SK-N-SH (cell line): ENCODE measurements at regions not wholly inside any gene's neighbourhood (a gene's known extent, or its start where the extent isn't known, plus 50 kb on each side); places are given as distances from the start of the nearest gene placed in this dataset.

Source experiments
- CTCF ChIA-PET: fragments of 300-600, 350-600 bp; formaldehyde crosslinking; extraction: SDS; loops from one replicate; lab custom pipeline; 2021; lab: Yijun Ruan, JAX
- POLR2A ChIA-PET: fragments of 350-600 bp; sonication (Branson Sonifier 250); formaldehyde crosslinking; extraction: SDS; loops from one replicate; lab custom pipeline; 2020; ENCODE audit warnings: antibody characterized with exemption, inconsistent platforms; lab: Yijun Ruan, JAX
- DNase-seq: peaks from one replicate; pipeline ENCODE4 v3.0.0; 2012
- H2AFZ ChIP-seq: fragments of 200-600 bp; sonication (generic); 2 replicates; pipeline ENCODE4 v1.8.1; 2016; ENCODE audit warnings: antibody characterized with exemption, mild to moderate bottlenecking, low read depth
- H3F3A ChIP-seq: fragments of 200-600 bp; sonication (generic); replicated peaks from 2 replicates; pipeline ENCODE3; 2016; ENCODE audit warnings: antibody characterized with exemption, mild to moderate bottlenecking; ENCODE audit not compliant: insufficient read depth
- H3K27ac ChIP-seq, 2 experiments: fragments of 200-500 bp in 1 of 2; fragments of 200-600 bp in 1 of 2; sonication (Bioruptor generic) in 1 of 2; sonication (generic), shearing (Covaris generic) in 1 of 2; 2 replicates each; pipeline versions ENCODE4 v1.5.1 to v1.6.1; 2014 to 2016; ENCODE audit warnings: low read depth in 2 of 2, inconsistent platforms in 1 of 2, low read length in 1 of 2, mild to moderate bottlenecking in 1 of 2, mixed read lengths in 1 of 2
- H3K27me3 ChIP-seq: fragments of 200-600 bp; sonication (generic), shearing (Covaris generic); 2 replicates; pipeline ENCODE4 v1.6.1; 2016; ENCODE audit warnings: mixed run types; ENCODE audit not compliant: insufficient read depth
- H3K36me3 ChIP-seq, 2 experiments: fragments of 200-500 bp in 1 of 2; fragments of 200-600 bp in 1 of 2; sonication (Bioruptor generic) in 1 of 2; sonication (generic) in 1 of 2; replicated peaks in 1 of 2; 2 replicates each; pipeline versions ENCODE3 to v1.5.1; 2014 to 2016; ENCODE audit warnings: low read length in 1 of 2, mild to moderate bottlenecking in 1 of 2; ENCODE audit not compliant: insufficient read depth in 2 of 2, control insufficient read depth in 1 of 2
- H3K4me1 ChIP-seq, 2 experiments: fragments of 200-500 bp in 1 of 2; fragments of 200-600 bp in 1 of 2; sonication (Bioruptor generic) in 1 of 2; sonication (generic), shearing (Covaris generic) in 1 of 2; 2 replicates each; pipeline versions ENCODE4 v1.5.1 to v1.6.1; 2014 to 2016; ENCODE audit warnings: low read depth in 1 of 2, low read length in 1 of 2, mixed run types in 1 of 2; ENCODE audit not compliant: insufficient read depth in 2 of 2, control insufficient read depth in 1 of 2
- H3K4me2 ChIP-seq: fragments of 200-600 bp; sonication (generic), shearing (Covaris generic); 2 replicates; pipeline ENCODE4 v1.6.1; 2017; ENCODE audit warnings: mixed run types
- H3K4me3 ChIP-seq, 2 experiments: fragments of 200-500 bp in 1 of 2; fragments of 200-600 bp in 1 of 2; sonication (Bioruptor generic) in 1 of 2; sonication (generic), shearing (Covaris generic) in 1 of 2; 2 replicates each; pipeline versions ENCODE4 v1.5.1 to v1.8.1; 2014 to 2016; ENCODE audit warnings: low read depth in 2 of 2, inconsistent platforms in 1 of 2, low read length in 1 of 2, mild to moderate bottlenecking in 1 of 2, mixed read lengths in 1 of 2, moderate library complexity in 1 of 2
- H3K79me2 ChIP-seq: fragments of 200-600 bp; sonication (generic); 2 replicates; pipeline ENCODE4 v1.8.1; 2017; ENCODE audit warnings: mild to moderate bottlenecking; ENCODE audit not compliant: insufficient read depth
- H3K9ac ChIP-seq: fragments of 200-600 bp; sonication (generic); 2 replicates; pipeline ENCODE4 v1.6.1; 2017; ENCODE audit warnings: mixed run types
- H3K9me2 ChIP-seq: fragments of 200-600 bp; sonication (generic); 2 replicates; pipeline ENCODE4 v1.6.1; 2017; ENCODE audit warnings: mixed run types
- H3K9me3 ChIP-seq: fragments of 200-600 bp; sonication (generic); 2 replicates; pipeline ENCODE4 v1.6.1; 2017; ENCODE audit warnings: mixed run types, mild to moderate bottlenecking, moderate library complexity
- H4K20me1 ChIP-seq: fragments of 200-600 bp; sonication (generic); 2 replicates; pipeline ENCODE4 v1.6.1; 2017; ENCODE audit warnings: mild to moderate bottlenecking, mixed run types; ENCODE audit not compliant: insufficient read depth
- CHD2 ChIP-seq: fragments of 150-350 bp; IDR thresholded peaks from 2 replicates; pipeline ENCODE4 v1.6.1; 2018; ENCODE audit warnings: low read length; ENCODE audit not compliant: partially characterized antibody
- EP300 ChIP-seq, 2 experiments: IDR thresholded peaks; 2 replicates each; pipeline versions ENCODE4 v1.4.0 to v1.6.1; 2012; ENCODE audit warnings: borderline replicate concordance in 1 of 2, low read depth in 1 of 2, low read length in 1 of 2
- EZH2phosphoT487 ChIP-seq: fragments of 200-600 bp; sonication (generic); IDR thresholded peaks from 2 replicates; pipeline ENCODE4 v1.6.1; 2017; ENCODE audit warnings: low read depth, mixed run types, mild to moderate bottlenecking, antibody characterized with exemption, moderate library complexity, borderline replicate concordance
- GABPA ChIP-seq: IDR thresholded peaks from 2 replicates; pipeline ENCODE4 v1.4.0; 2012; ENCODE audit warnings: low read depth, mild to moderate bottlenecking
- IRF3 ChIP-seq: fragments of 150-350 bp; IDR thresholded peaks from 2 replicates; pipeline ENCODE4 v1.6.1; 2016; ENCODE audit warnings: mild to moderate bottlenecking, low read depth, low read length
- JUND ChIP-seq: IDR thresholded peaks from 2 replicates; pipeline ENCODE4 v1.4.0; 2012
- MAX ChIP-seq: IDR thresholded peaks from 2 replicates; pipeline ENCODE4 v1.4.0; 2012; ENCODE audit warnings: low read depth
- MXI1 ChIP-seq: IDR thresholded peaks from 2 replicates; pipeline ENCODE4 v1.6.1; 2012; ENCODE audit warnings: mild to moderate bottlenecking, low read depth, low read length, improper control_type of control experiment
- RAD21 ChIP-seq: IDR thresholded peaks from 2 replicates; pipeline ENCODE4 v1.6.1; 2012; ENCODE audit warnings: mild to moderate bottlenecking, low read length
- SIN3A ChIP-seq: IDR thresholded peaks from 2 replicates; pipeline ENCODE4 v1.6.1; 2012; ENCODE audit warnings: low read depth, mild to moderate bottlenecking, low read length, moderate library complexity, borderline replicate concordance
- WGBS: methylation state at CpG from one replicate; pipeline ENCODE4 v1.1.6; 2017; ENCODE audit warnings: low lambda C conversion rate; 5-methylcytosine and 5-hydroxymethylcytosine counted together
- TF ChIP-seq, protein P1 (sequence below): fragments of 200-600 bp; sonication (generic); IDR thresholded peaks from 2 replicates; pipeline ENCODE4 v1.6.1; 2017; ENCODE audit warnings: antibody characterized with exemption, mild to moderate bottlenecking, moderate library complexity
- TF ChIP-seq, protein P2 (sequence below): IDR thresholded peaks from 2 replicates; pipeline ENCODE4 v1.4.0; 2012; ENCODE audit warnings: low read depth, borderline replicate concordance

DNA sequence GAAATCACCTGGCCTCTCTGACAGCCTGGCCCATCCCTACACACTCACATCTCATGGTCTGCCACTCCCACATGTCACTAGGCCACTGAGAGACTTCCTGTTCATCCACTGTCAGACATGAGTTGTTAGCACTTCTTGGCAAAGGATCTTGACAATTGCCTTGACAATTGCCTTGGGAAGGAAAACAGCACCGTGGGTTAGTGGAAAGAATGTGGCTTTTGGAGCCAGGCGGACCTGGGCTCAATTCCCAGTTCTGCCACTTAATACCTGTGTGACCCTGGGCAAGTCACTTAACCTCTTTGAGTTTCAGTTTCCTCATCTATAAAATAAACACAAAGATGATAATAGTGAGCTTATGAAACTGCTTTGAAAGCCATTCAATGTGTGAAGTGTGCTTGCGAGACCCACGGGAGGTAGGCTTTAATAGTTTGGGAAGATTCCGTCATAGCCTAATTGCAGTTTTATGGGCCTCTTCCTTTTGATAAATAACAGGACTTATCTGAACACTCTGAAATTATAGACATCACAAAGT is 250.4 kb downstream of the C12orf75 start (continued):
- TF ChIP-seq, protein P1, sequence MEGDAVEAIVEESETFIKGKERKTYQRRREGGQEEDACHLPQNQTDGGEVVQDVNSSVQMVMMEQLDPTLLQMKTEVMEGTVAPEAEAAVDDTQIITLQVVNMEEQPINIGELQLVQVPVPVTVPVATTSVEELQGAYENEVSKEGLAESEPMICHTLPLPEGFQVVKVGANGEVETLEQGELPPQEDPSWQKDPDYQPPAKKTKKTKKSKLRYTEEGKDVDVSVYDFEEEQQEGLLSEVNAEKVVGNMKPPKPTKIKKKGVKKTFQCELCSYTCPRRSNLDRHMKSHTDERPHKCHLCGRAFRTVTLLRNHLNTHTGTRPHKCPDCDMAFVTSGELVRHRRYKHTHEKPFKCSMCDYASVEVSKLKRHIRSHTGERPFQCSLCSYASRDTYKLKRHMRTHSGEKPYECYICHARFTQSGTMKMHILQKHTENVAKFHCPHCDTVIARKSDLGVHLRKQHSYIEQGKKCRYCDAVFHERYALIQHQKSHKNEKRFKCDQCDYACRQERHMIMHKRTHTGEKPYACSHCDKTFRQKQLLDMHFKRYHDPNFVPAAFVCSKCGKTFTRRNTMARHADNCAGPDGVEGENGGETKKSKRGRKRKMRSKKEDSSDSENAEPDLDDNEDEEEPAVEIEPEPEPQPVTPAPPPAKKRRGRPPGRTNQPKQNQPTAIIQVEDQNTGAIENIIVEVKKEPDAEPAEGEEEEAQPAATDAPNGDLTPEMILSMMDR = no peak
- no peak for TF ChIP-seq EZH2phosphoT487

DNA sequence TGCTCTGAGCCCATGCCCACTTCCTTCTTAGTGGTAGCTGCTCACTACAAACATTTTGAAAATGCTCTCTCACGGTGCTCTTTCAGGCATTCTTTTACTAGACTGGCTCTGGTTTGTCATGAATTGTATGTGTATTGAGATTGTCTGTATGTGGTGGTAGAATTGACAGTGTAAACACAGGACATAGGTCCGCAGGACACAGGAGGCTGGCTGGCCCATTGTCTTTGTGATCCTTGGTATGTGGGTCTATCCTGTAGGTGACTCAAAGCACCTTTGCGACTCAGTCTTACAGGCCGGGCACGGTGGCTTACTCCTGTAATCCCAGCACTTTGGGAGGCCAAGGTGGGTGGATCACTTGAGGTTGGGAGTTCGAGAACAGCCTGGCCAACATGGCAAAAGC is 250.9 kb downstream of the C12orf75 start:
- TF ChIP-seq EP300 (IDR thresholded peaks at IDR 0.05; ENCODE audit: borderline replicate concordance in 1 of 2, low read depth in 1 of 2, low read length in 1 of 2) = no peak
- Histone ChIP-seq H3K36me3 (no peaks in the 10 kb centered on the region), H4K20me1 (no peaks in the 10 kb centered on the region), H3K9me3 (no peaks in the 10 kb centered on the region), H3K9me2 (no peaks in the 10 kb centered on the region), H3K4me3 (no peak overlapping the region), H2AFZ (no peak overlapping the region), H3K9ac (no peak overlapping the region), H3F3A (no peaks in the 10 kb centered on the region), H3K4me1 (no peaks in the 10 kb centered on the region), H3K27ac (no peak overlapping the region), H3K27me3 (no peaks in the 10 kb centered on the region), H3K79me2 (no peaks in the 10 kb centered on the region), H3K4me2 (no peak overlapping the region)
- 60% methylated on average over 6 of the region's 6 CpGs for WGBS
- POLR2A ChIA-PET = no interaction called here
- CTCF ChIA-PET = no interaction called here
- DNase-seq = no peak

DNA sequence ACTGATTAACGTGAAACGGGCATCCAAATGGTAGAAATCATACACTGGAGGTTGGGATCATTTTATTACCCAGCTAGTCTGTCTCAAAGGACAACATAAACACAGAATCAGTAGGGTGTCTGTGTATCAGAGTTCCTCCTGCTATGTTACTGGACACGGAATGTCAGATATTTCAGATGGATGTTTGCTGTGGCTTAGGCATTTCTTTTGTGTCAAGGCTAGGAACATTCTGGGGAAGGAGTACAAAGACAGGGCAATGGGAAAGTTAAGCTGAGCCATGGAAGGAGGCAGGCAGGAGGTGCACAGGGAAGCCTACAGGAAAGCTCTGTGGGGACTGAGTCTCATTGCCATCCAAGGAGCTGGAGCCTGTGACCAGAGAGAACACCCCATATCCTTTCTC is 254.6 kb downstream of the C12orf75 start:
- Histone ChIP-seq H3F3A (no peaks in the 10 kb centered on the region), H3K27ac (no peak overlapping the region)
- TF ChIP-seq, protein P2, sequence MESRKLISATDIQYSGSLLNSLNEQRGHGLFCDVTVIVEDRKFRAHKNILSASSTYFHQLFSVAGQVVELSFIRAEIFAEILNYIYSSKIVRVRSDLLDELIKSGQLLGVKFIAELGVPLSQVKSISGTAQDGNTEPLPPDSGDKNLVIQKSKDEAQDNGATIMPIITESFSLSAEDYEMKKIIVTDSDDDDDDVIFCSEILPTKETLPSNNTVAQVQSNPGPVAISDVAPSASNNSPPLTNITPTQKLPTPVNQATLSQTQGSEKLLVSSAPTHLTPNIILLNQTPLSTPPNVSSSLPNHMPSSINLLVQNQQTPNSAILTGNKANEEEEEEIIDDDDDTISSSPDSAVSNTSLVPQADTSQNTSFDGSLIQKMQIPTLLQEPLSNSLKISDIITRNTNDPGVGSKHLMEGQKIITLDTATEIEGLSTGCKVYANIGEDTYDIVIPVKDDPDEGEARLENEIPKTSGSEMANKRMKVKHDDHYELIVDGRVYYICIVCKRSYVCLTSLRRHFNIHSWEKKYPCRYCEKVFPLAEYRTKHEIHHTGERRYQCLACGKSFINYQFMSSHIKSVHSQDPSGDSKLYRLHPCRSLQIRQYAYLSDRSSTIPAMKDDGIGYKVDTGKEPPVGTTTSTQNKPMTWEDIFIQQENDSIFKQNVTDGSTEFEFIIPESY = no peak
- TF ChIP-seq MAX (no peak), EZH2phosphoT487 (no peak), GABPA (no peak), CHD2 (no peak), RAD21 (no peak), MXI1 (no peak), JUND (no peak), IRF3 (no peak), SIN3A (no peak)
- TF ChIP-seq, all 33 proteins: peak for 0
- CTCF ChIA-PET = interaction anchor here (1.1 kb wide), 1 partner anchor 165 kb away, joined by 3 read pairs; no protein-coding TSS in a partner anchor
- no peaks in the 10 kb centered on the region for H3K27me3 ChIP-seq
- H3K36me3 ChIP-seq = no peaks in the 10 kb centered on the region
- no peaks in the 10 kb centered on the region for H3K4me1 ChIP-seq
- H3K9me2 ChIP-seq = no peaks in the 10 kb centered on the region
- no peaks in the 10 kb centered on the region for H3K79me2 ChIP-seq
- POLR2A ChIA-PET = no interaction called here
- no peak overlapping the region for H2AFZ ChIP-seq
- no peak overlapping the region for H3K4me2 ChIP-seq
- no peak overlapping the region for H3K4me3 ChIP-seq
- H3K9ac ChIP-seq = no peak overlapping the region
- no peaks in the 10 kb centered on the region for H4K20me1 ChIP-seq
- 45% methylated on average over 3 of the region's 3 CpGs for WGBS
- no peak for DNase-seq
- no peaks in the 10 kb centered on the region for H3K9me3 ChIP-seq
